A673 (cell line): ENCODE measurements at regions not wholly inside any gene's neighbourhood (a gene's known extent, or its start where the extent isn't known, plus 50 kb on each side); places are given as distances from the start of the nearest gene placed in this dataset.

Experiments
- BruUV-seq: library from RNA; stranded (reverse); fragments of 400-500 nt; replicated peaks from 2 replicates; lab custom pipeline; 2021; lab: Mats Ljungman, UMichigan
- CTCF ChIA-PET: fragments of 300-600 bp; sonication (Branson Sonifier 250); formaldehyde crosslinking; loops from one replicate; lab custom pipeline; 2022; ENCODE audit warnings: antibody characterized with exemption; lab: Charles Lee
- POLR2A ChIA-PET: fragments of 300-600 bp; sonication (Branson Sonifier 250); formaldehyde crosslinking; loops from one replicate; lab custom pipeline; 2022; ENCODE audit warnings: antibody characterized with exemption; ENCODE audit not compliant: low non-redundant PET; lab: Charles Lee
- DNase-seq: peaks from one replicate; pipeline ENCODE4 v3.0.0-alpha.2; 2015; ENCODE audit warnings: low spot score
- H3K27ac ChIP-seq: fragments of 200-600 bp; sonication (generic); 2 replicates; pipeline ENCODE4 v1.5.1; 2016; ENCODE audit warnings: mixed run types, low read depth, mild to moderate bottlenecking, mixed read lengths, antibody characterized with exemption, low read length; ENCODE audit not compliant: poor library complexity, severe bottlenecking
- H3K27me3 ChIP-seq: fragments of 200-600 bp; sonication (generic); replicated peaks from 2 replicates; pipeline ENCODE4 v1.6.1; 2017; ENCODE audit warnings: mixed run types, low read depth, mild to moderate bottlenecking, mixed read lengths, antibody characterized with exemption, low read length; ENCODE audit not compliant: insufficient read depth, poor library complexity
- H3K36me3 ChIP-seq: fragments of 200-600 bp; sonication (generic); 2 replicates; pipeline ENCODE4 v1.6.1; 2016; ENCODE audit warnings: mixed run types, mild to moderate bottlenecking, mixed read lengths, antibody characterized with exemption, low read length; ENCODE audit not compliant: insufficient read depth, poor library complexity, severe bottlenecking
- H3K4me1 ChIP-seq: fragments of 200-600 bp; sonication (generic); 2 replicates; pipeline ENCODE4 v1.6.1; 2017; ENCODE audit warnings: mixed run types, mild to moderate bottlenecking, mixed read lengths, antibody characterized with exemption, low read length; ENCODE audit not compliant: insufficient read depth, poor library complexity, severe bottlenecking
- H3K4me3 ChIP-seq: fragments of 200-600 bp; sonication (generic); 2 replicates; pipeline ENCODE4 v1.5.1; 2016; ENCODE audit warnings: low read depth, mixed run types, mild to moderate bottlenecking, mixed read lengths, low read length; ENCODE audit not compliant: poor library complexity, severe bottlenecking
- H3K9me3 ChIP-seq: fragments of 200-600 bp; sonication (generic); 2 replicates; pipeline ENCODE4 v1.6.1; 2016; ENCODE audit warnings: mixed run types, low read depth, mild to moderate bottlenecking, mixed read lengths, antibody characterized with exemption, low read length; ENCODE audit not compliant: poor library complexity, severe bottlenecking
- CTCF ChIP-seq: fragments of 300-800, 200-600 bp; sonication (generic); conservative IDR thresholded peaks from 2 replicates; pipeline ENCODE4 v1.5.1; 2017; ENCODE audit warnings: low read depth, mild to moderate bottlenecking, antibody characterized with exemption, low read length, moderate library complexity, mixed read lengths
- EZH2 ChIP-seq: fragments of 200-600 bp; sonication (generic); IDR thresholded peaks from 2 replicates; pipeline ENCODE4 v1.6.1; 2017; ENCODE audit warnings: borderline replicate concordance, low read depth, mild to moderate bottlenecking, mixed read lengths, antibody characterized with exemption, low read length; ENCODE audit not compliant: poor library complexity, severe bottlenecking
- intact Hi-C: fragments of 100-400 bp; cut with micrococcal nuclease; formaldehyde crosslinking; loops from one replicate; pipeline ENCODE4 v1.10.0; 2022; ENCODE audit not compliant: unreplicated experiment

- Histone ChIP-seq H3K27me3 (no peaks in the 10 kb centered on the region), H3K36me3 (no peaks in the 10 kb centered on the region), H3K4me3 (no peak overlapping the region), H3K27ac (no peak overlapping the region), H3K4me1 (no peaks in the 10 kb centered on the region), H3K9me3 (no peaks in the 10 kb centered on the region)
- ChIA-PET POLR2A (no interaction called here), CTCF (no interaction called here)
- no TSS peak for BruUV-seq
- intact Hi-C loops = no loop called here
- TF ChIP-seq EZH2 (no peak), CTCF (no peak)
- DNase-seq = no peak
Measured at GRCh38 chr1:244265507-244265906, 186.2 kb downstream of the ADSS2 start.

GRCh38 chr1:244269169-244269568 lies 182.5 kb downstream of the ADSS2 start:
- H3K9me3 ChIP-seq = no peaks in the 10 kb centered on the region
- DNase-seq = no peak
- intact Hi-C loops = no loop called here
- no peak overlapping the region for H3K4me3 ChIP-seq
- POLR2A ChIA-PET = no interaction called here
- CTCF ChIA-PET = no interaction called here
- H3K4me1 ChIP-seq = peaks cover 11% of the 10 kb centered on the region
- no TSS peak for BruUV-seq
- no peak for TF ChIP-seq CTCF
- no peak for TF ChIP-seq EZH2
- H3K27me3 ChIP-seq = no peaks in the 10 kb centered on the region
- no peak overlapping the region for H3K27ac ChIP-seq
- no peaks in the 10 kb centered on the region for H3K36me3 ChIP-seq

GRCh38 chr1:244271004-244271403 lies 180.7 kb downstream of the ADSS2 start:
- intact Hi-C loops = loop anchor here (5.0 kb wide), 3 partner anchors 559 to 929 kb away; no protein-coding TSS in a partner anchor
- Histone ChIP-seq H3K4me1 (peaks cover 14% of the 10 kb centered on the region), H3K4me3 (no peak overlapping the region), H3K27ac (no peak overlapping the region), H3K27me3 (no peaks in the 10 kb centered on the region), H3K36me3 (no peaks in the 10 kb centered on the region), H3K9me3 (no peaks in the 10 kb centered on the region)
- ChIA-PET CTCF (no interaction called here), POLR2A (no interaction called here)
- no peak for DNase-seq
- BruUV-seq = no TSS peak
- TF ChIP-seq CTCF = no peak
- TF ChIP-seq EZH2 = no peak
